ENCODE measurements at regions not wholly inside any gene's neighbourhood (a gene's known extent, or its start where the extent isn't known, plus 50 kb on each side); places are given as distances from the start of the nearest gene placed in this dataset.

DNA sequence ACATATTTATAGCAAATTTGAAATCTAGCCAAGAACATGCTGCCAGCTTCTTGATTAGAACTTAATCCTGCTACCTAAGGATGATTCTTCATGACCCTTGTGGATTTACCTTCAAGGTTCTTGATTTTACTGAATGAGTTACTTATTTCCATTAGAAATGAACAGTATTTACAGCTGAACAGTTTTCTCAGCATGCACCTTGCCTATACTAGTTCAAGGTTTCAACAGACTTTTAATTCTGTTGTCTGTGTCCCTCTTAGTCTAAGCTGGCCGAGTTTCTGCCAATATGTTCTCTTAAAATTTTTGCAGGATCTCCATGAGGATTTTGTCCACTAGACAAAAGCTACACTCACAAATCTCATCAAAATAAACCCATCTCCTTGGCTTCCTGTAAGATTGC is 188.8 kb upstream of the ST8SIA4 start:
- DNase-seq, result no peak
- H3K27me3 Mint-ChIP-seq (ENCODE audit: insufficient read depth), result no peaks in the 10 kb centered on the region
- TF ChIP-seq, protein P1, sequence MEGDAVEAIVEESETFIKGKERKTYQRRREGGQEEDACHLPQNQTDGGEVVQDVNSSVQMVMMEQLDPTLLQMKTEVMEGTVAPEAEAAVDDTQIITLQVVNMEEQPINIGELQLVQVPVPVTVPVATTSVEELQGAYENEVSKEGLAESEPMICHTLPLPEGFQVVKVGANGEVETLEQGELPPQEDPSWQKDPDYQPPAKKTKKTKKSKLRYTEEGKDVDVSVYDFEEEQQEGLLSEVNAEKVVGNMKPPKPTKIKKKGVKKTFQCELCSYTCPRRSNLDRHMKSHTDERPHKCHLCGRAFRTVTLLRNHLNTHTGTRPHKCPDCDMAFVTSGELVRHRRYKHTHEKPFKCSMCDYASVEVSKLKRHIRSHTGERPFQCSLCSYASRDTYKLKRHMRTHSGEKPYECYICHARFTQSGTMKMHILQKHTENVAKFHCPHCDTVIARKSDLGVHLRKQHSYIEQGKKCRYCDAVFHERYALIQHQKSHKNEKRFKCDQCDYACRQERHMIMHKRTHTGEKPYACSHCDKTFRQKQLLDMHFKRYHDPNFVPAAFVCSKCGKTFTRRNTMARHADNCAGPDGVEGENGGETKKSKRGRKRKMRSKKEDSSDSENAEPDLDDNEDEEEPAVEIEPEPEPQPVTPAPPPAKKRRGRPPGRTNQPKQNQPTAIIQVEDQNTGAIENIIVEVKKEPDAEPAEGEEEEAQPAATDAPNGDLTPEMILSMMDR (IDR thresholded peaks at IDR 0.05), result no peak
- H3K36me3 Mint-ChIP-seq (ENCODE audit: low read depth), result no peaks in the 10 kb centered on the region; the same call in 1 of the 2 replicates
- no peak overlapping the region for H3K27ac Mint-ChIP-seq
- H3K4me3 Mint-ChIP-seq, result no peak overlapping the region
- H3K4me1 Mint-ChIP-seq (ENCODE audit: low read depth), result no peaks in the 10 kb centered on the region
- peaks cover 16% of the 10 kb centered on the region for H3K9me3 Mint-ChIP-seq

DNA sequence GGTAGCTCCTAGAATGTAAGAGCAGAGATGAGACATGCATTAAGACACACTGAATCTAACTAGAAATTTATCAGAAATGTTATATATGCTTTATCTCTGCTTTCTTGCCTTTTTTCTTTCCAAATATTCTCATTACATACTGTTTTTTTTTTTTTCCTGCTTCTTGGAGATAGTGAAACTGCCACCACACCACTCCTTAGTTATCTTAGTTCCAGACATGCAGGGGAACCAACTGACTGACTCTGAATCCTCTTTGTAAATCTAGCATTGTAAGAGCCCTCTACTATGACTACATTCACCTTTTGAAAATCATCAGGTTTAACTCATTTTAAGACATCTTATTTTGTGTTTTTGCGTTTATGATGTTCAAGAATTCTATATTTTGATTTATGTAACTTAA is 181.3 kb upstream of the ST8SIA4 start:
- Mint-ChIP-seq H3K36me3 (ENCODE audit: low read depth) (no peaks in the 10 kb centered on the region), H3K9me3 (peaks cover 12% of the 10 kb centered on the region), H3K27ac (no peak overlapping the region), H3K4me1 (ENCODE audit: low read depth) (no peaks in the 10 kb centered on the region), H3K4me3 (no peak overlapping the region), H3K27me3 (ENCODE audit: insufficient read depth) (no peaks in the 10 kb centered on the region)
- no peak for DNase-seq
- TF ChIP-seq, protein P1 (IDR thresholded peaks at IDR 0.05), result no peak

DNA sequence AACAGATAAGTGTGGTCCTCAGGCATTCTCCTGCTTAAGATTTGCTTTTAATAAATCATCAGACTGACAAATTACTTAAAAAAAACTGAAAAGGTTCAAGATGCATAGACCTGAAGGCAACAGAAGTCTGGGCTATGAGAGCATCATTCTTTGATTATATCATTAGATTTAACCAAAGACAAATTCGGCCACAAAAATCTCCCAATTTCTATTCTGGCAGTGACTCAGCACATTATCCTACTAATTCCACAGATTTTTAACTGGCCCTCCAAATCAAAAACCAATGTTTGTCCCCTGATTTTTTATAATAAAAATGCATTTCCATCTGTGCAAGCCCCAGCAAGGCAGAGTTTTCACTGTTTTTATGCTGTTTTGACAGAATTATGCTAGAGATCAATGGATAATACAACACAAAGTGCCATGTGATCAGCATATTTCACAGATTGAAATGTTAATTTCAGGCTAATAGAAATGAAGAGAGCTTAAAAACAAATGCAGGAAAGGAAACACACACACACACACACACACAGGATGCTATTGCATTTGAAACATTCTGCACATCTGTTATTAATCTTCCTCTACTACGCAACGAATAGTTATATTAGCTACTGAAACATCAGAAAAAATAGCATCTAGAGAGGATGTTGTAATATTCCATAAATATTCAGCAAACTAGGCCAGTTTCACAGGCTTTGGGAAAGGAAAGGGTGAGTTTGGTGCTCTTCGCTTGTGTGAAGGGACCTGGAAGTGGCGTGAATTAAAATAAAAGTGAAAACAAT is 177.6 kb upstream of the ST8SIA4 start:
- DNase-seq, result no peak

DNA sequence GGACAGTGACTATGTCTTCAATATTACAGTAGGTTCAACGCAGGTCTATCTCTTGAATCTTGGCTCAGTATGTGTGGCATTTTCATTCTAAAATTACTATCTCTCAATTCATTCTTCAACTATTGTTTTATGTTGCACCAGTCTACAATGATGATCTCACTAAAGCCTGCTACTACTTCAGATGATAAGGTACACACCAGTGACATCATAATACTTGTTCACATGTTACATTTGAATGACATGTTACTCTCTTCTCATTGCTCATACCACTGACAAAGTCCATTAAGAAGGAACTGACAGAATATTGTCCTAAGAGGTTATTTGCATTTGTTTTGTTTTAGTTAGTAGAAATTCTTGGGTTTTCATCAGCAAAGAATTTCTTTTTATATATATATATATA is 165.2 kb upstream of the ST8SIA4 start:
- Mint-ChIP-seq H3K27me3 (ENCODE audit: insufficient read depth) (no peaks in the 10 kb centered on the region), H3K27ac (no peak overlapping the region), H3K36me3 (ENCODE audit: low read depth) (no peaks in the 10 kb centered on the region), H3K9me3 (peaks cover 10% of the 10 kb centered on the region; the same call in 1 of the 2 replicates), H3K4me1 (ENCODE audit: low read depth) (no peaks in the 10 kb centered on the region), H3K4me3 (no peak overlapping the region)
- TF ChIP-seq, protein P1 (IDR thresholded peaks at IDR 0.05), result no peak
- no peak for DNase-seq

More for the DNA sequence above, 177.6 kb upstream of the ST8SIA4 start:
- TF ChIP-seq, protein P1 (IDR thresholded peaks at IDR 0.05), result no peak
- Mint-ChIP-seq H3K27me3 (ENCODE audit: insufficient read depth) (no peaks in the 10 kb centered on the region), H3K27ac (no peak overlapping the region), H3K9me3 (peaks cover 24% of the 10 kb centered on the region), H3K36me3 (ENCODE audit: low read depth) (no peaks in the 10 kb centered on the region), H3K4me1 (ENCODE audit: low read depth) (no peaks in the 10 kb centered on the region), H3K4me3 (no peak overlapping the region)

DNA sequence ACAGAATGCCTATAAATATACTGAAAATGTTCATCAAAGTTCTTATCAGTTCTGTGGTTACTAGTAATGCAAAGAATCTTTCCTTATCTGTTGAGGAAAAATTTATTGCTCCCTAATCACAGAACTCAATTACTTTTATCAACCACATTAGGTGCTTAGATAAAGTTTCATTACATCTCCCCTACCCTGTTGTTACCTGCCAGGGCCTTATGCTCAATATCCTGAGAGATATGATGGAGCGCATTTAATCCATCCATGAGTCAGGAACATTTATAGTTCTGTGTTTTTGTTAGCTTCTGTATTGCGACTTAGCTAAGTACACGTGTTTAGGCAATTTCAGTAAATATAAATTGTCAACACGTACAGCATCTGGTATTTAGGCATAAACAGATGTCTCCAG is 164.3 kb upstream of the ST8SIA4 start:
- no peak overlapping the region for H3K4me3 Mint-ChIP-seq
- H3K27me3 Mint-ChIP-seq (ENCODE audit: insufficient read depth), result no peaks in the 10 kb centered on the region
- H3K36me3 Mint-ChIP-seq (ENCODE audit: low read depth), result no peaks in the 10 kb centered on the region
- H3K4me1 Mint-ChIP-seq (ENCODE audit: low read depth), result no peaks in the 10 kb centered on the region
- DNase-seq, result no peak
- TF ChIP-seq, protein P1 (IDR thresholded peaks at IDR 0.05), result no peak
- H3K9me3 Mint-ChIP-seq, result peaks cover 14% of the 10 kb centered on the region; the same call in 1 of the 2 replicates
- no peak overlapping the region for H3K27ac Mint-ChIP-seq
